ENCODE measurements at regions not wholly inside any gene's neighbourhood (a gene's known extent, or its start where the extent isn't known, plus 50 kb on each side); places are given as distances from the start of the nearest gene placed in this dataset.

- TF ChIP-seq ATF2 (CRISPR knock-in tag; IDR thresholded peaks at IDR 0.05; ENCODE audit: borderline replicate concordance, low read depth) = no peak
- no peak for TF ChIP-seq NR3C1 (CRISPR knock-in tag; conservative IDR thresholded peaks at IDR 0.05; ENCODE audit: low read depth)
Observed at GRCh38 chr12:125214289-125214688, 149.1 kb downstream of the AACS start.
